ENCODE measurements at regions not wholly inside any gene's neighbourhood (a gene's known extent, or its start where the extent isn't known, plus 50 kb on each side); places are given as distances from the start of the nearest gene placed in this dataset.

GRCh38 chr12:83997423-83997822, 915.2 kb downstream of the SLC6A15 start:
- TF ChIP-seq CTCF (IDR thresholded peaks at IDR 0.05) (no peak), POLR2A (IDR thresholded peaks at IDR 0.05) (no peak)

Measured in adrenal gland (tissue), 5 donors.